K562 (cell line): ENCODE measurements at regions not wholly inside any gene's neighbourhood (a gene's known extent, or its start where the extent isn't known, plus 50 kb on each side); places are given as distances from the start of the nearest gene placed in this dataset.

Experiments used
- GABPA ChIP-seq: fragments of 200-800 bp; sonication (Bioruptor generic); conservative IDR thresholded peaks from 2 replicates; pipeline ENCODE4 v1.6.1; 2016; ENCODE audit warnings: low read depth, missing genetic modification characterization, missing compliant biosample characterization
- POLR2A ChIP-seq: fragments of 450-650 bp; conservative IDR thresholded peaks from 2 replicates; pipeline ENCODE4 v1.6.1; 2016
- SP2 ChIP-seq: IDR thresholded peaks from 2 replicates; pipeline ENCODE4 v1.6.1; 2011; ENCODE audit warnings: mild to moderate bottlenecking, low read depth, low read length, moderate library complexity; ENCODE audit not compliant: poor library complexity, severe bottlenecking; ENCODE audit errors: extremely low read depth
- ZNF780A ChIP-seq: fragments of 250-450 bp; sonication (Bioruptor Pico); IDR thresholded peaks from 2 replicates; pipeline ENCODE4 v1.5.0; 2021; ENCODE audit warnings: mild to moderate bottlenecking

DNA sequence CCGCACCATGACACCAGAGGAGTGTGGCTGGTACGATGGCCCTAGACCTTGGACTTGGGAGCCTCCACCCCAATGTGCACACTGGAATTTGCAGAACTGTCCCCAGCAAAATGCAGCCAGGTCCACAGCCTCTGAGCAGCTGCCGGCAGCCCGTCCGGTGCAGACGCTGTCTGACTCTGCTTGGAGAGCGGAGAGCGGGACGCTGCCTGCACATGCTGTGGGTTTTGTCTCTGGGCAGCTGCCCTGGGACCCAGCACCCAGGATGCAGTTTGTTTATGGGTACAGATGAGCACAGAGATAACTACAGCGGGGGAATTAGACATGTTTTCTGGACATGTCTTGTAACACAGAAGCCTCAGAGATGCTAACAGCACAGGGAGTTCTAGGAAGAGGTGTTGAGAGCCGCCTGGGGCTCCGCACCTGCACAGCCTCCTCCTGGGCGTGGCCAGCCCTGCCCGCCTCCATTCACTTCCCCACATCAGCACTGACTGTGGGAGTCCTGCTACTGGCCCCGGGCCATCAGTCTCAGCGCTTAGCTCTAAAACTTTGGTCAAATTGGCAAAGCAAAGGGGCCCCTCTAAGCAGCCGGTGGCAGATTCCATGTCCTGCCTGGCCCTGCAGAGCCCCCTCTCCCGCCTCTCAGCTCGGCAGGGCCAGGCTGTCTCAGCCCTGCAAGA lies 159.6 kb downstream of the IRX2 start:
- no peak for TF ChIP-seq ZNF780A (CRISPR knock-in tag)
- no peak for TF ChIP-seq SP2
- TF ChIP-seq GABPA (tag), result no peak
- TF ChIP-seq POLR2A, result no peak
